Smooth muscle cell (in vitro differentiated cells): ENCODE measurements at regions not wholly inside any gene's neighbourhood (a gene's known extent, or its start where the extent isn't known, plus 50 kb on each side); places are given as distances from the start of the nearest gene placed in this dataset.

Experiments used
- DNase-seq: peaks from one replicate; lab custom pipeline; 2025; ENCODE audit not compliant: unreplicated experiment; lab: John Stamatoyannopoulos, UW
- H2AFZ ChIP-seq: fragments of 200-600 bp; sonication (generic); 2 replicates; pipeline ENCODE4 v1.6.0; 2016; ENCODE audit warnings: antibody characterized with exemption, low read depth, mild to moderate bottlenecking
- H3F3A ChIP-seq: fragments of 200-600 bp; sonication (generic); 2 replicates; pipeline ENCODE4 v1.6.0; 2017; ENCODE audit warnings: antibody characterized with exemption, low read depth
- H3K27ac ChIP-seq: fragments of 200-600 bp; sonication (generic); 2 replicates; pipeline ENCODE4 v1.5.1; 2016; ENCODE audit warnings: low read depth, mild to moderate bottlenecking
- H3K27me3 ChIP-seq: fragments of 200-600 bp; sonication (generic); 2 replicates; pipeline ENCODE4 v1.6.1; 2016; ENCODE audit warnings: low read depth, mild to moderate bottlenecking
- H3K36me3 ChIP-seq: fragments of 200-600 bp; sonication (generic); 2 replicates; pipeline ENCODE4 v1.5.1; 2016; ENCODE audit warnings: low read depth
- H3K4me1 ChIP-seq: fragments of 200-600 bp; sonication (generic); 2 replicates; pipeline ENCODE4 v1.5.1; 2016; ENCODE audit warnings: low read depth
- H3K4me2 ChIP-seq: fragments of 200-600 bp; sonication (generic); 2 replicates; pipeline ENCODE4 v1.6.0; 2016; ENCODE audit warnings: mild to moderate bottlenecking
- H3K4me3 ChIP-seq: fragments of 200-600 bp; sonication (generic); 2 replicates; pipeline ENCODE4 v1.5.1; 2016; ENCODE audit warnings: mild to moderate bottlenecking
- H3K79me2 ChIP-seq: fragments of 200-600 bp; sonication (generic); 2 replicates; pipeline ENCODE4 v1.6.0; 2016; ENCODE audit warnings: low read depth, mild to moderate bottlenecking
- H3K9ac ChIP-seq: fragments of 200-600 bp; sonication (generic); 2 replicates; pipeline ENCODE4 v1.6.0; 2016; ENCODE audit warnings: low read depth
- H3K9me3 ChIP-seq: fragments of 200-600 bp; sonication (generic); replicated peaks from 2 replicates; pipeline ENCODE4 v1.5.1; 2016; ENCODE audit warnings: low read depth
- H4K20me1 ChIP-seq: fragments of 200-600 bp; sonication (generic); 2 replicates; pipeline ENCODE4 v1.6.0; 2016; ENCODE audit warnings: low read depth
- WGBS: methylation state at CpG from one replicate; pipeline ENCODE4 v1.1.7; 2016; ENCODE audit warnings: low lambda C conversion rate; 5-methylcytosine and 5-hydroxymethylcytosine counted together
- TF ChIP-seq, protein P1 (sequence below): fragments of 200-600 bp; sonication (generic); IDR thresholded peaks from 2 replicates; pipeline ENCODE4 v1.5.1; 2017; ENCODE audit warnings: borderline replicate concordance, mild to moderate bottlenecking, antibody characterized with exemption; ENCODE audit not compliant: insufficient read depth, poor library complexity, severe bottlenecking

DNA sequence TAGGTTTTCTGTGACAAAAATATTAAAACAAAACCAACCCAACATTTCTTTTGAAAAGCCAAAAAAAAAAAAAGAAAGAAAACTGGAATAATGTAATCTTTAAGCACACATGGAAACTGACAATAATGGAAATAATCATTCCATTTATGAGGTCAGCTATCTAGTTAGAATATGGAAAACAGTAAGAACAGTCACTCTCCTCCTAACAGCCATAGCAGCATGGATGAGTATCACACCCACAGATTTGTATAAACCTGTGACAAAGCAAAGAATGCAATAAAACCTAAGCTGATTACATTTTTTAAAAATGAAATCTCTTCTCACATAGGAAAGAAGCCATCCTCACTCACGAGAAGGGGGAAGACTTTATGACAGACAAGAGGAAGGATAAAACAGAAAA is 437.8 kb downstream of the NYAP2 start:
- Histone ChIP-seq H3K27ac (no peak overlapping the region), H3K4me2 (no peak overlapping the region), H3K9ac (no peak overlapping the region), H3F3A (no peaks in the 10 kb centered on the region), H3K27me3 (no peaks in the 10 kb centered on the region), H3K4me3 (no peak overlapping the region), H4K20me1 (no peaks in the 10 kb centered on the region), H3K4me1 (no peaks in the 10 kb centered on the region), H3K79me2 (no peaks in the 10 kb centered on the region), H2AFZ (no peak overlapping the region), H3K36me3 (no peaks in the 10 kb centered on the region), H3K9me3 (no peaks in the 10 kb centered on the region)
- 70% methylated on average over 1 of the region's 1 CpG for WGBS
- DNase-seq, result no peak
- TF ChIP-seq, protein P1, sequence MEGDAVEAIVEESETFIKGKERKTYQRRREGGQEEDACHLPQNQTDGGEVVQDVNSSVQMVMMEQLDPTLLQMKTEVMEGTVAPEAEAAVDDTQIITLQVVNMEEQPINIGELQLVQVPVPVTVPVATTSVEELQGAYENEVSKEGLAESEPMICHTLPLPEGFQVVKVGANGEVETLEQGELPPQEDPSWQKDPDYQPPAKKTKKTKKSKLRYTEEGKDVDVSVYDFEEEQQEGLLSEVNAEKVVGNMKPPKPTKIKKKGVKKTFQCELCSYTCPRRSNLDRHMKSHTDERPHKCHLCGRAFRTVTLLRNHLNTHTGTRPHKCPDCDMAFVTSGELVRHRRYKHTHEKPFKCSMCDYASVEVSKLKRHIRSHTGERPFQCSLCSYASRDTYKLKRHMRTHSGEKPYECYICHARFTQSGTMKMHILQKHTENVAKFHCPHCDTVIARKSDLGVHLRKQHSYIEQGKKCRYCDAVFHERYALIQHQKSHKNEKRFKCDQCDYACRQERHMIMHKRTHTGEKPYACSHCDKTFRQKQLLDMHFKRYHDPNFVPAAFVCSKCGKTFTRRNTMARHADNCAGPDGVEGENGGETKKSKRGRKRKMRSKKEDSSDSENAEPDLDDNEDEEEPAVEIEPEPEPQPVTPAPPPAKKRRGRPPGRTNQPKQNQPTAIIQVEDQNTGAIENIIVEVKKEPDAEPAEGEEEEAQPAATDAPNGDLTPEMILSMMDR, result no peak

DNA sequence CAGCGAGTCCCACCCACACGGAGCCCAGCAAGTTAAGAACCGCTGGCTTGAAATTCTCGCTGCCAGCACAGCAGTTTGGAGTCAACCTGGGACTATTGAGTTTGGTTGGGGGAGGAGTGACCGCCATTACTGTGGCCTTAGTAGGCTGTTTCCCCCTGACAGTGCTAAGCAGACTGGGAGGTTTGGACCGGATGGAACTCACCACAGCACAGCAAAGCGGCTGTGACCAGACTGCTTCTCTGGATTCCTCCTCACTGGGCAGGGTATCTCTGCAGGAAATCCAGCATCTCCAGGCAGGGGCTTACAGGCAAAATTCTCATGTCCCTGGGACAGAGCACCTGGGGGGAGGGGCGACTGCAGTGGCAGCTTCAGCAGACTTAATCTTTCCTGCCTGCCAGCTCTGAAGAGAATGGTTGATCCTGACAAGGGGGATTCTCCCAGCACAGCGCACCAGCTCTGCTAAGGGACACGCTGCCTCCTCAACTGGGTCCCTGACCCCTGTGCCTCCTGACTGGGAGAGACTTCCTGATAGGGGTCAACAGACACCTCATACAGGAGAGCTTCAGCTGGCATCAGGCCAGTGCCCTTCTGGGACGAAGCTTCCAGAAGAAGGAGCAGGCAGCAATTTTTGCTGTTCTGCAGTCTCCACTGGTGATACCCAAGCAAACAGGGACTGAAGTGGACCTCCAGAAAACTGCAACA is 425.4 kb downstream of the NYAP2 start:
- 91% methylated on average over 11 of the region's 11 CpGs for WGBS
- Histone ChIP-seq H2AFZ (no peak overlapping the region), H3K27ac (no peak overlapping the region), H3K4me3 (no peak overlapping the region), H3K79me2 (no peaks in the 10 kb centered on the region), H3K27me3 (no peaks in the 10 kb centered on the region), H3K4me1 (no peaks in the 10 kb centered on the region), H3K4me2 (no peak overlapping the region), H3F3A (no peaks in the 10 kb centered on the region), H3K9ac (no peak overlapping the region), H3K9me3 (no peaks in the 10 kb centered on the region), H3K36me3 (no peaks in the 10 kb centered on the region), H4K20me1 (no peaks in the 10 kb centered on the region)
- TF ChIP-seq, protein P1, result no peak
- no peak for DNase-seq

DNA sequence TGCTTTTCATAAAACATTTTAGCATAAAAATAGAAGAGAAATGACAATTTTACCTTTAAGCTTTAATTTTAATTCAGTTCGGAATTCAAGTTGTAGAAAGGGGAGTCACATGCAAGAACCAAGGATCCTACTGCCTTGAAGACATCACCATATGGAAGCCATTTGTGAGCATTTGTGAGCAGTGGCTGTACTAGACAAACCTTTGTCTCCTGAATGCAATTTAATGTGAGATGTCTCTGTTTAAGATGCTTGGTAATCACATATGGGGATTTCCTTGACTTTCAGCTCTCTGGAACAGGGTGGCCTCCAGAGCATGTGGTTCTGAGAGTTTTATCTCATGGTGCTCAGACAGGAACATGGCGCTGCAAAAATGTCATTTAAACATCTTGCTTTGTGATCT is 421.8 kb downstream of the NYAP2 start:
- Histone ChIP-seq H3K27ac (no peak overlapping the region), H4K20me1 (no peaks in the 10 kb centered on the region), H3K9ac (no peak overlapping the region), H3K4me1 (no peaks in the 10 kb centered on the region), H3K36me3 (no peaks in the 10 kb centered on the region), H3K79me2 (no peaks in the 10 kb centered on the region), H3K4me2 (no peak overlapping the region), H3F3A (no peaks in the 10 kb centered on the region), H2AFZ (peak overlapping the region; percentile 54), H3K4me3 (no peak overlapping the region), H3K9me3 (no peaks in the 10 kb centered on the region), H3K27me3 (no peaks in the 10 kb centered on the region)
- WGBS, result 89% methylated on average over 2 of the region's 2 CpGs
- DNase-seq, result no peak
- TF ChIP-seq, protein P1, result no peak

DNA sequence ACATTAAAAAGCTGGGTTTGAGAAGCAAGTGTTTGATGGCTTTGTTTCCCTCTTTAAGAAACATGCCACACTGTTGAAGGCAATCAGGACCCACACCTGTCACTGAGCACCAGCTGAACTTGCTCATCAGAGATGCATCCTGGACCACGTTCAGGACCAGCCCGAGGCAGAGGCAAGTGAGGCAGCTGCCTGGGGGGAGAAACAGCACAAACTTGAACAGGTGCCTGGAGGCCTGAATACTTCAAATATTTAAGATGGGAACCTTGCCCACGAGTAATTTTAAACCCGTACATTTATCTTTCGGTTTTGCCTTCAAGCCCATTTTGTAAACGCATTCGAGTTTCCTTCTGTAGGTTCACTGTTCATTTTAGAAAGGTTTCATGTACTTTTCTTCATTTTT is 421.3 kb downstream of the NYAP2 start:
- no peaks in the 10 kb centered on the region for H3K9me3 ChIP-seq
- H3F3A ChIP-seq, result no peaks in the 10 kb centered on the region
- TF ChIP-seq, protein P1, result no peak
- no peak overlapping the region for H3K4me2 ChIP-seq
- no peak overlapping the region for H2AFZ ChIP-seq
- no peaks in the 10 kb centered on the region for H4K20me1 ChIP-seq
- no peaks in the 10 kb centered on the region for H3K27me3 ChIP-seq
- no peaks in the 10 kb centered on the region for H3K36me3 ChIP-seq
- DNase-seq, result no peak
- no peaks in the 10 kb centered on the region for H3K79me2 ChIP-seq
- no peak overlapping the region for H3K9ac ChIP-seq
- no peak overlapping the region for H3K4me3 ChIP-seq
- no peak overlapping the region for H3K27ac ChIP-seq
- WGBS, result 86% methylated on average over 7 of the region's 7 CpGs
- H3K4me1 ChIP-seq, result no peaks in the 10 kb centered on the region
